ENCODE measurements at regions not wholly inside any gene's neighbourhood (a gene's known extent, or its start where the extent isn't known, plus 50 kb on each side); places are given as distances from the start of the nearest gene placed in this dataset.

GRCh38 chr6:137402143-137402680 lies 92.0 kb downstream of the OLIG3 start:
- no peak for TF ChIP-seq CTCF (IDR thresholded peaks at IDR 0.05; ENCODE audit: control extremely low read depth in 1 of 3, insufficient read depth in 1 of 3, low read depth in 1 of 3, low read length in 3 of 3)
- TF ChIP-seq JUND (IDR thresholded peaks at IDR 0.05; ENCODE audit: low read length): no peak
- TF ChIP-seq ZNF274 (IDR thresholded peaks at IDR 0.05; ENCODE audit: borderline replicate concordance, extremely low read depth, low read length): no peak
- TF ChIP-seq POLR2A (IDR thresholded peaks at IDR 0.05; ENCODE audit: control extremely low read depth in 1 of 2, low read depth in 2 of 2, low read length in 2 of 2): no peak
- TF ChIP-seq KDM1A (IDR thresholded peaks at IDR 0.05; ENCODE audit: borderline replicate concordance, low read length): no peak
- TF ChIP-seq SP2 (IDR thresholded peaks at IDR 0.05; ENCODE audit: low read length): no peak
- no peak for TF ChIP-seq TAF1 (IDR thresholded peaks at IDR 0.05; ENCODE audit: low read depth, low read length)
- no peak for TF ChIP-seq CHD1 (IDR thresholded peaks at IDR 0.05; ENCODE audit: low read depth, low read length)
- TF ChIP-seq YY1 (IDR thresholded peaks at IDR 0.05; ENCODE audit: low read depth, low read length): no peak
- TF ChIP-seq TCF12 (IDR thresholded peaks at IDR 0.05; ENCODE audit: low read depth, low read length): no peak
- no peak for TF ChIP-seq TEAD4 (IDR thresholded peaks at IDR 0.05; ENCODE audit: low read depth, low read length)

Measured in H1 (cell line).